ENCODE measurements at regions not wholly inside any gene's neighbourhood (a gene's known extent, or its start where the extent isn't known, plus 50 kb on each side); places are given as distances from the start of the nearest gene placed in this dataset.
"Not testable (repeated sequence)": the region's sequence is repeated elsewhere in the genome, so short reads cannot be mapped to it uniquely, and the experiment has no call there.

GRCh38 chr21:14006144-14006543 is 204.6 kb downstream of the LIPI start:
- not testable (repeated sequence) for H3K27ac ChIP-seq (ENCODE audit: poor library complexity, severe bottlenecking)

GRCh38 chr21:13986996-13987958 is 223.5 kb downstream of the LIPI start:
- H3K36me3 ChIP-seq (ENCODE audit: low read depth); H3K27ac ChIP-seq (ENCODE audit: poor library complexity, severe bottlenecking); H3K4me1 ChIP-seq (ENCODE audit: insufficient read depth, poor library complexity, severe bottlenecking); H3K27me3 ChIP-seq (ENCODE audit: insufficient read depth, poor library complexity, severe bottlenecking); H3K9me3 ChIP-seq (ENCODE audit: severe bottlenecking); H3K4me3 ChIP-seq (ENCODE audit: severe bottlenecking): not testable (repeated sequence)
- peak; percentile 32 for DNase-seq (ENCODE audit: low spot score)
- ATAC-seq (ENCODE audit: low read depth), result peak; percentile 73

More at GRCh38 chr21:14006144-14006543, 204.6 kb downstream of the LIPI start:
- not testable (repeated sequence) for H3K27me3 ChIP-seq (ENCODE audit: insufficient read depth, poor library complexity, severe bottlenecking); H3K4me3 ChIP-seq (ENCODE audit: severe bottlenecking); ATAC-seq (ENCODE audit: low read depth); H3K36me3 ChIP-seq (ENCODE audit: low read depth); H3K9me3 ChIP-seq (ENCODE audit: severe bottlenecking); H3K4me1 ChIP-seq (ENCODE audit: insufficient read depth, poor library complexity, severe bottlenecking); DNase-seq (ENCODE audit: low spot score)

GRCh38 chr21:13985865-13986863 is 224.6 kb downstream of the LIPI start:
- not testable (repeated sequence) for H3K9me3 ChIP-seq (ENCODE audit: severe bottlenecking); H3K27ac ChIP-seq (ENCODE audit: poor library complexity, severe bottlenecking); H3K4me3 ChIP-seq (ENCODE audit: severe bottlenecking); H3K36me3 ChIP-seq (ENCODE audit: low read depth); H3K27me3 ChIP-seq (ENCODE audit: insufficient read depth, poor library complexity, severe bottlenecking); DNase-seq (ENCODE audit: low spot score); H3K4me1 ChIP-seq (ENCODE audit: insufficient read depth, poor library complexity, severe bottlenecking)
- peak; percentile 44 for ATAC-seq (ENCODE audit: low read depth)

- not testable (repeated sequence) for H3K36me3 ChIP-seq (ENCODE audit: low read depth); DNase-seq (ENCODE audit: low spot score); H3K9me3 ChIP-seq (ENCODE audit: severe bottlenecking); H3K4me1 ChIP-seq (ENCODE audit: insufficient read depth, poor library complexity, severe bottlenecking); H3K4me3 ChIP-seq (ENCODE audit: severe bottlenecking); H3K27me3 ChIP-seq (ENCODE audit: insufficient read depth, poor library complexity, severe bottlenecking); H3K27ac ChIP-seq (ENCODE audit: poor library complexity, severe bottlenecking)
- peak; percentile 5; the same call in 1 of the 3 replicates for ATAC-seq (ENCODE audit: low read depth)
These were observed 225.5 kb downstream of the LIPI start for GRCh38 chr21:13985137-13985864.

- ATAC-seq (ENCODE audit: low read depth); H3K9me3 ChIP-seq (ENCODE audit: severe bottlenecking); DNase-seq (ENCODE audit: low spot score); H3K27me3 ChIP-seq (ENCODE audit: insufficient read depth, poor library complexity, severe bottlenecking); H3K36me3 ChIP-seq (ENCODE audit: low read depth); H3K4me3 ChIP-seq (ENCODE audit: severe bottlenecking); H3K27ac ChIP-seq (ENCODE audit: poor library complexity, severe bottlenecking); H3K4me1 ChIP-seq (ENCODE audit: insufficient read depth, poor library complexity, severe bottlenecking): not testable (repeated sequence)
These were observed 226.0 kb downstream of the LIPI start for GRCh38 chr21:13984728-13985127.

GRCh38 chr21:13981176-13982087 is 229.3 kb downstream of the LIPI start:
- H3K9me3 ChIP-seq (ENCODE audit: severe bottlenecking); H3K36me3 ChIP-seq (ENCODE audit: low read depth); H3K4me1 ChIP-seq (ENCODE audit: insufficient read depth, poor library complexity, severe bottlenecking); ATAC-seq (ENCODE audit: low read depth); DNase-seq (ENCODE audit: low spot score); H3K4me3 ChIP-seq (ENCODE audit: severe bottlenecking); H3K27ac ChIP-seq (ENCODE audit: poor library complexity, severe bottlenecking); H3K27me3 ChIP-seq (ENCODE audit: insufficient read depth, poor library complexity, severe bottlenecking): not testable (repeated sequence)

All from RWPE2 (cell line).